Trophoblast cell (in vitro differentiated cells and primary cell): ENCODE measurements at regions not wholly inside any gene's neighbourhood (a gene's known extent, or its start where the extent isn't known, plus 50 kb on each side); places are given as distances from the start of the nearest gene placed in this dataset.
A peak's percentile ranks its signal among the peaks of the same experiment; 100 is the strongest.

Experiments used
- DNase-seq, 2 donors: peaks; one replicate each; pipeline ENCODE4 v3.0.0-alpha.2; 2016
- H2AFZ ChIP-seq: 2 replicates; pipeline ENCODE4 v1.6.1; 2013; ENCODE audit warnings: low read length, moderate library complexity, mild to moderate bottlenecking; ENCODE audit not compliant: insufficient read depth, poor library complexity
- H2AK5ac ChIP-seq: 2 replicates; pipeline ENCODE4 v1.6.1; 2013; ENCODE audit warnings: mild to moderate bottlenecking, low read length
- H2BK120ac ChIP-seq: 2 replicates; pipeline ENCODE4 v1.6.1; 2013; ENCODE audit warnings: low read length, mild to moderate bottlenecking, moderate library complexity; ENCODE audit not compliant: insufficient read depth, poor library complexity
- H2BK12ac ChIP-seq: 2 replicates; pipeline ENCODE4 v1.6.1; 2013; ENCODE audit warnings: mild to moderate bottlenecking, low read length, moderate library complexity
- H2BK5ac ChIP-seq: 2 replicates; pipeline ENCODE4 v1.6.1; 2013; ENCODE audit warnings: low read length, low read depth, moderate library complexity, mild to moderate bottlenecking; ENCODE audit not compliant: poor library complexity
- H3K14ac ChIP-seq: 2 replicates; pipeline ENCODE4 v1.6.1; 2013; ENCODE audit warnings: mild to moderate bottlenecking, low read length
- H3K18ac ChIP-seq: 2 replicates; pipeline ENCODE4 v1.6.1; 2013; ENCODE audit warnings: mild to moderate bottlenecking, low read length
- H3K23ac ChIP-seq: 2 replicates; pipeline ENCODE4 v1.6.1; 2013; ENCODE audit warnings: low read length
- H3K27ac ChIP-seq: 2 replicates; pipeline ENCODE4 v1.5.1; 2013; ENCODE audit warnings: low read depth, mild to moderate bottlenecking, inconsistent platforms, low read length, moderate library complexity
- H3K27me3 ChIP-seq: 2 replicates; pipeline ENCODE4 v1.6.1; 2013; ENCODE audit warnings: inconsistent platforms, mild to moderate bottlenecking, low read length, moderate library complexity; ENCODE audit not compliant: insufficient read depth
- H3K36me3 ChIP-seq, 2 experiments: 1 replicate in 1 of 2; 2 replicates in 1 of 2; pipeline ENCODE4 v1.6.1; 2013; ENCODE audit warnings: low read length in 2 of 2, mild to moderate bottlenecking in 2 of 2, moderate library complexity in 1 of 2; ENCODE audit not compliant: insufficient read depth in 2 of 2, control insufficient read depth in 1 of 2
- H3K4ac ChIP-seq: 2 replicates; pipeline ENCODE4 v1.6.1; 2013; ENCODE audit warnings: low read depth, mild to moderate bottlenecking, low read length, moderate library complexity
- H3K4me1 ChIP-seq, 2 experiments: 1 replicate in 1 of 2; 2 replicates in 1 of 2; pipeline ENCODE4 v1.6.1; 2013; ENCODE audit warnings: low read length in 2 of 2, mild to moderate bottlenecking in 2 of 2, moderate library complexity in 1 of 2; ENCODE audit not compliant: insufficient read depth in 2 of 2, control insufficient read depth in 1 of 2
- H3K4me2 ChIP-seq: 2 replicates; pipeline ENCODE4 v1.6.1; 2013; ENCODE audit warnings: inconsistent platforms, mild to moderate bottlenecking, low read length, moderate library complexity
- H3K4me3 ChIP-seq: 2 replicates; pipeline ENCODE4 v1.5.1; 2013; ENCODE audit warnings: mild to moderate bottlenecking, low read depth, low read length, inconsistent platforms
- H3K79me1 ChIP-seq: one replicate; pipeline ENCODE4 v1.6.1; 2013; ENCODE audit warnings: low read length
- H3K79me2 ChIP-seq: 2 replicates; pipeline ENCODE4 v1.6.1; 2013; ENCODE audit warnings: low read length, mild to moderate bottlenecking; ENCODE audit not compliant: control insufficient read depth, insufficient read depth, poor library complexity
- H3K9ac ChIP-seq: 2 replicates; pipeline ENCODE4 v1.6.1; 2013; ENCODE audit warnings: mild to moderate bottlenecking, low read length
- H3K9me3 ChIP-seq: 2 replicates; pipeline ENCODE4 v1.6.1; 2013; ENCODE audit warnings: low read depth, mild to moderate bottlenecking, control low read depth, inconsistent platforms, low read length; ENCODE audit not compliant: insufficient read depth
- H4K12ac ChIP-seq: 2 replicates; pipeline ENCODE4 v1.6.1; 2013; ENCODE audit warnings: low read depth, mild to moderate bottlenecking, low read length, moderate library complexity
- H4K8ac ChIP-seq: 2 replicates; pipeline ENCODE4 v1.6.1; 2013; ENCODE audit warnings: low read depth, mild to moderate bottlenecking, low read length, moderate library complexity
- H4K91ac ChIP-seq: one replicate; pipeline ENCODE4 v1.6.1; 2013; ENCODE audit warnings: low read depth, mild to moderate bottlenecking, low read length, moderate library complexity
- WGBS: extraction: QIAGEN DNeasy Blood & Tissue Kit; methylation state at CpG from one replicate; pipeline ENCODE4 v1.1.7; 2013; ENCODE audit warnings: missing lambda C conversion rate; ENCODE audit not compliant: insufficient read length, insufficient coverage; ENCODE audit errors: extremely low coverage; 5-methylcytosine and 5-hydroxymethylcytosine counted together

GRCh38 chr12:91974541-91975085 lies 171.0 kb downstream of the BTG1 start:
- H3K18ac ChIP-seq = no peak overlapping the region
- H3K4ac ChIP-seq = no peak overlapping the region
- H3K23ac ChIP-seq = no peak overlapping the region
- H2BK5ac ChIP-seq = no peak overlapping the region
- H4K91ac ChIP-seq = no peak overlapping the region
- no peak overlapping the region for H4K12ac ChIP-seq
- no peak overlapping the region for H2AFZ ChIP-seq
- H3K4me2 ChIP-seq = no peak overlapping the region
- H2BK120ac ChIP-seq = no peak overlapping the region
- no peak overlapping the region for H3K14ac ChIP-seq
- H3K79me2 ChIP-seq = no peaks in the 10 kb centered on the region
- H2AK5ac ChIP-seq = no peak overlapping the region
- no peak overlapping the region for H2BK12ac ChIP-seq
- no peaks in the 10 kb centered on the region for H3K4me1 ChIP-seq
- H3K79me1 ChIP-seq = no peaks in the 10 kb centered on the region
- no peak overlapping the region for H3K9ac ChIP-seq
- no peaks in the 10 kb centered on the region for H3K27me3 ChIP-seq
- no CpG with 5 or more reads among the region's 3 CpGs for WGBS
- peaks cover 6% of the 10 kb centered on the region for H3K9me3 ChIP-seq
- no peak overlapping the region for H4K8ac ChIP-seq
- no peak overlapping the region for H3K4me3 ChIP-seq
- peak in 1 of 2 donors; percentile 29 for DNase-seq
- H3K27ac ChIP-seq = no peak overlapping the region
- no peaks in the 10 kb centered on the region for H3K36me3 ChIP-seq

- Histone ChIP-seq H2BK12ac (no peak overlapping the region), H4K12ac (no peak overlapping the region), H4K91ac (no peak overlapping the region), H2BK5ac (no peak overlapping the region), H3K9me3 (peaks cover 5% of the 10 kb centered on the region), H3K79me1 (no peaks in the 10 kb centered on the region), H3K14ac (no peak overlapping the region), H3K18ac (no peak overlapping the region), H3K9ac (no peak overlapping the region), H2AFZ (no peak overlapping the region), H4K8ac (no peak overlapping the region), H2AK5ac (no peak overlapping the region), H2BK120ac (no peak overlapping the region), H3K4me1 (no peaks in the 10 kb centered on the region), H3K27ac (no peak overlapping the region), H3K4me3 (no peak overlapping the region), H3K23ac (no peak overlapping the region), H3K27me3 (no peaks in the 10 kb centered on the region), H3K4ac (no peak overlapping the region), H3K36me3 (no peaks in the 10 kb centered on the region), H3K4me2 (no peak overlapping the region), H3K79me2 (no peaks in the 10 kb centered on the region)
- no peak for DNase-seq
- no CpG with 5 or more reads among the region's 2 CpGs for WGBS
Observed at GRCh38 chr12:91973813-91974212, 171.8 kb downstream of the BTG1 start.

GRCh38 chr12:91972896-91973295 lies 172.8 kb downstream of the BTG1 start:
- H4K91ac ChIP-seq = no peak overlapping the region
- no peak overlapping the region for H2AK5ac ChIP-seq
- no peak overlapping the region for H3K9ac ChIP-seq
- no peak overlapping the region for H2BK120ac ChIP-seq
- H3K18ac ChIP-seq = no peak overlapping the region
- H4K12ac ChIP-seq = no peak overlapping the region
- no peak overlapping the region for H3K23ac ChIP-seq
- H2BK12ac ChIP-seq = no peak overlapping the region
- no peak overlapping the region for H4K8ac ChIP-seq
- no peaks in the 10 kb centered on the region for H3K79me2 ChIP-seq
- H3K4me2 ChIP-seq = no peak overlapping the region
- H3K4me3 ChIP-seq = no peak overlapping the region
- no peaks in the 10 kb centered on the region for H3K4me1 ChIP-seq
- H3K14ac ChIP-seq = no peak overlapping the region
- H3K27ac ChIP-seq = no peak overlapping the region
- H2AFZ ChIP-seq = no peak overlapping the region
- DNase-seq = no peak
- no CpG with 5 or more reads among the region's 1 CpG for WGBS
- no peaks in the 10 kb centered on the region for H3K27me3 ChIP-seq
- H3K36me3 ChIP-seq = no peaks in the 10 kb centered on the region
- no peak overlapping the region for H2BK5ac ChIP-seq
- peaks cover 5% of the 10 kb centered on the region for H3K9me3 ChIP-seq
- no peak overlapping the region for H3K4ac ChIP-seq
- no peaks in the 10 kb centered on the region for H3K79me1 ChIP-seq

- Histone ChIP-seq H3K23ac (no peak overlapping the region), H3K18ac (no peak overlapping the region), H2AK5ac (no peak overlapping the region), H2BK5ac (no peak overlapping the region), H3K27me3 (no peaks in the 10 kb centered on the region), H3K27ac (no peak overlapping the region), H2BK12ac (no peak overlapping the region), H3K9me3 (peaks cover 5% of the 10 kb centered on the region), H3K14ac (no peak overlapping the region), H4K8ac (no peak overlapping the region), H3K9ac (no peak overlapping the region), H3K4me2 (no peak overlapping the region), H3K79me1 (no peaks in the 10 kb centered on the region), H3K4ac (no peak overlapping the region), H3K4me3 (no peak overlapping the region), H3K4me1 (no peaks in the 10 kb centered on the region), H3K79me2 (no peaks in the 10 kb centered on the region), H2BK120ac (no peak overlapping the region), H4K12ac (no peak overlapping the region), H3K36me3 (no peaks in the 10 kb centered on the region), H2AFZ (no peak overlapping the region), H4K91ac (no peak overlapping the region)
- WGBS = no CpG with 5 or more reads among the region's 3 CpGs
- DNase-seq = no peak
Observed at GRCh38 chr12:91968777-91969171, 176.9 kb downstream of the BTG1 start.
